Neural progenitor cell (in vitro differentiated cells): ENCODE measurements at regions not wholly inside any gene's neighbourhood (a gene's known extent, or its start where the extent isn't known, plus 50 kb on each side); places are given as distances from the start of the nearest gene placed in this dataset.

Experiments used
- EZH2 ChIP-seq: fragments of 200-600 bp; sonication (generic); IDR thresholded peaks from 2 replicates; pipeline ENCODE4 v1.6.1; 2017; ENCODE audit warnings: antibody characterized with exemption, mild to moderate bottlenecking, moderate library complexity
- EZH2phosphoT487 ChIP-seq: fragments of 200-600 bp; sonication (generic); IDR thresholded peaks from 2 replicates; pipeline ENCODE4 v1.6.1; 2017; ENCODE audit warnings: antibody characterized with exemption
- TF ChIP-seq, protein P1 (sequence below): fragments of 200-600 bp; sonication (generic); IDR thresholded peaks from 2 replicates; pipeline ENCODE4 v1.5.1; 2017; ENCODE audit warnings: antibody characterized with exemption, mild to moderate bottlenecking

DNA sequence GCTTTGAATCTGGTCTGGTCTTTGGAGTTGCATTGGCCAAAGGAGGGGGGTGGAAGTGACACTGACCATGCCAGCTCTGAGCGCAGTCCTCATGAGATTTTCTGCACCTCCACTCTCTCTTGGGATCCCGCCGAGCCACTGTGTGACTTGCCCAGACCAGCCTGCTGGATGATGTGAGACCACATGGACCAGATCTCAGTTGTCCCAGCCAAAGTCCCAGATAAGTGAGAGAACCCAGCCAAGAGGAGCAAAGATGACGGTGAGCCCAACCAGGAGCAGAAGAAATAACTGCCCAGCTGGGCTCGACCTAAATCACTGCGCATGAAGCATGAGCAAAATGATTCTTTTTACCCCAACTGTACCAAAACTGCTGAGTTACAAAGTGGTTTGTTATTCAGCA, 96.5 kb upstream of the ERCC4 start:
- TF ChIP-seq EZH2phosphoT487: no peak
- TF ChIP-seq, protein P1, sequence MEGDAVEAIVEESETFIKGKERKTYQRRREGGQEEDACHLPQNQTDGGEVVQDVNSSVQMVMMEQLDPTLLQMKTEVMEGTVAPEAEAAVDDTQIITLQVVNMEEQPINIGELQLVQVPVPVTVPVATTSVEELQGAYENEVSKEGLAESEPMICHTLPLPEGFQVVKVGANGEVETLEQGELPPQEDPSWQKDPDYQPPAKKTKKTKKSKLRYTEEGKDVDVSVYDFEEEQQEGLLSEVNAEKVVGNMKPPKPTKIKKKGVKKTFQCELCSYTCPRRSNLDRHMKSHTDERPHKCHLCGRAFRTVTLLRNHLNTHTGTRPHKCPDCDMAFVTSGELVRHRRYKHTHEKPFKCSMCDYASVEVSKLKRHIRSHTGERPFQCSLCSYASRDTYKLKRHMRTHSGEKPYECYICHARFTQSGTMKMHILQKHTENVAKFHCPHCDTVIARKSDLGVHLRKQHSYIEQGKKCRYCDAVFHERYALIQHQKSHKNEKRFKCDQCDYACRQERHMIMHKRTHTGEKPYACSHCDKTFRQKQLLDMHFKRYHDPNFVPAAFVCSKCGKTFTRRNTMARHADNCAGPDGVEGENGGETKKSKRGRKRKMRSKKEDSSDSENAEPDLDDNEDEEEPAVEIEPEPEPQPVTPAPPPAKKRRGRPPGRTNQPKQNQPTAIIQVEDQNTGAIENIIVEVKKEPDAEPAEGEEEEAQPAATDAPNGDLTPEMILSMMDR: no peak
- TF ChIP-seq EZH2: no peak
